ENCODE measurements at regions not wholly inside any gene's neighbourhood (a gene's known extent, or its start where the extent isn't known, plus 50 kb on each side); places are given as distances from the start of the nearest gene placed in this dataset.

DNA sequence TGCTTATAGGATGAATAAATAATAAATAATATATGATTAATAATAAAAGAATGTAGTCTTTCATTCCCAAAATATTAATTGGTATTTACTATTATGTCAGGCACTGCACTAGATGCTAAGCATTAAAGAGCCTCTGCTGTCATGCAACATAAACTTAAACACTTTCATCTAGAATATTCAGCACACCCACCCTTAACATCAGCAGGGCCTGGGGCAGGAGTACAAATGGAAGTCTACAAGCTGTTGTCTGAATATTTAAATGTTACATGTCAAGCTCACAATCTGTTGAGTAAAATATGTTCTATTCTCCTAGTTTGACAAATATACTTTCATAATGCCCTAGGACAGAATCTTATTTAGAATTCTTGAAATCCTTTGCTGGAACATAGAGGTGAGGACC, 395.1 kb downstream of the EPM2A start:
- no peak for DNase-seq

DNA sequence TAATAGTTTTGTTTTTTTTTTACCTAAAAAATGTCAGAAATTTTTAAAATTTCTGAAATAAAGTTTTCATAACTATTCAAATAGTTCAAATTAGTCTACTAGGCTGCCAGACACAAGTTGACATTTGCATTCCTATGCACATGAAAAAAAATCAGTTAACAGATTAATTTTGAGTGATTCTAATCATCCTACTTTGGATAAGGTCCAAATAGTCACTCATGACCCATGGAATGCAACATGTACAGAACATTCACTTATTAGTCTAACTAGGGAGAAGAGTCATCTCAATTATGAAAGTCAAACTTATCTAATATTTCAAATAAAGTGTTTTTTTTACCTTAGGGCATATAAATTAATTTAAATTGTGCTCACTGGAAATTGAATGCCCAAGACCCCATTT, 390.2 kb downstream of the EPM2A start:
- no peak for DNase-seq

DNA sequence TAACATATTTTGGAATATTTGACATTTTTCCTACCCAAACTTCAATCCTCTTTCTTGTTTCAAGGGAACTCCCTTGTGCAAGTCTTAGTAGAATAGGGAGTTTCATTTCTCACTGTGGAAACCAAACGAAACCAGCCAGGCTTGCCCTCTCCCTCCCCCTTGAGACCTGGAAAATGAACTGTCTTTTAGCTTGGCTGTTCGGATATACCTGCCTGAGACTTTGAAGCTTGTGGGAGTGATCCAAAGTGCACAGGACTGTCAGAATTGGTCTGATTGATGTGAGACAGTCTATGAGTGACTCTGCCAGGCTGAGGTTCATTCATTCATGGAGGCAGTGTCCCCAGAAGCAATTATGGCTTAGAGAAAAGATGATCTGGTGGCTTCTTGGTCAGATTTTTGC, 388.1 kb downstream of the EPM2A start:
- DNase-seq = no peak

DNA sequence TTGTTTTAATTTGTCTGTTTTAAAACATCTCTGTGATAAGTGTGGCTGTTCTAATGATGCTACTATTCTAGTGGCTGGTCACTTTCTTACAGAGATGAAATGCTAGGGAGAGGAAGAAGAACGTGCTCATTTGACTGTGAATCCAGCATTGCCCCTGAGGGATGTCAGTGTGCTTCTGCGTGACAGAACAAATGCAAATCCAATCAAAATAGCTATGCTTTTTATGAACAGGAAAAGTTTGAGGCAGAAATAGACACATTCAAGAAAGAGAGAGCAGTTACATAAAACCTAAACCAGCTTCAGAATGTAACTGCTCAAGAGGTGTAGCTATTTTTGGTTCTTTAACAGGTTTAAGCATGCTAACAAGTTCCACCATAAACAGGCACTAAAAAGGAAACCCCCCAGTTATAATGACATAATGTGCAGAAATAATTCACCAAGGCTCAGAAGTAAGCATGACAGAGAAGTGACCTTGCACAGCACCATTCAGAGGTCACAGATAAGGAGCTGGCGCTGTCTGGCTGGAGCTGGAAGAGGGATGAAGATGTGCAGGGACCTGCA, 385.3 kb downstream of the EPM2A start:
- no peak for DNase-seq

DNA sequence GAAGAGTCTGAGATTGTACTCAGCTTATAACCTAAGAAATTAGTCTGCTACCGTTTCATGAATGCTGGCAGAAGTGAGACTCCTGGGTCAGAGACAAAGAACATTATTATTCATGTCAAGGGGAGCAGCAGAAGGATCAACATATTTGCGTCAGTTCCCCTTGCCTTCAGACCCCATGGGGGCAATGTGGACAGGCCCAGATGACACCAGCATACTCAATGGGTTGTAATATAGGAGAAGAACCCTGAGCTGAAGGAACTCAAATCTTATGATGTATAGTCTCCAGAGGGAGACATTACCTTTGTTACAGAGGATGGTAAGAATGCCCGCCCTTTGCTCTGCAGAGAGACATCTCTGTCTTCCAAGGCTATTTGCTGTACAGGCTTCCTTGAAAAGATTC, 384.4 kb downstream of the EPM2A start:
- no peak for DNase-seq

DNA sequence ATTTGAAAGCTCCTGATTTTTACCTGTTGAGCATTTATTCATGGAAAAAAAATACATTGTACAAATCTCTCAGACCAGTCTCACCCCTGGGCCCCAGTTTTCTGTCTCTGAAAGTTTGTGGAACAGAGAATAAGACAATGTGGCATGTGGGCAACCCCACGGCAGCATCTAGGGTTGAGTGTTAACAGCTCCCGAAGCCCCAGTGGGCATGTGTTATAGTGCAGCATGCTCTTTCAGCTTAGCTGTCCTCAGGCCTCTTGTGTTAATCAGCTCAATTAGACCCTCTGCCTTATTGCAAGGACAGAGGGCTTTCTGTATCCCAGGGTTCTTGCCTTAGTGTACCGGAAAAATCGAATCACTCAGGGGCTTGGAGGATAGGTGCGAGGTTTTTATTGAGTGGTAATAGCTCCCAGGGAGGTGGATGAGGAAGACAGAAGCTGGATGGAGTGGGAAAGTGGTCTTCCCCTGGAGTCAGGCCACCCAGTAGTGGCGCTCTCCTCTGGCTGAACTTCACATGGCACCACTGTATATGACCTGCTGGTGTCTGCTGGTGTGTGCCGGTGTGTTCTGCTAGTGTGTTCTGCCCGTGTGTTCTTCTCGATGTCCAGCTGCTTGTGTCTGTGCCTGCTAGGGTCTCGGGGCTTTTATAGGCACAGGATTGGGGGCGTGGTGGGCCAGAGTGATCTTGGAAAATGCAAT, 382.8 kb downstream of the EPM2A start:
- no peak for DNase-seq

DNA sequence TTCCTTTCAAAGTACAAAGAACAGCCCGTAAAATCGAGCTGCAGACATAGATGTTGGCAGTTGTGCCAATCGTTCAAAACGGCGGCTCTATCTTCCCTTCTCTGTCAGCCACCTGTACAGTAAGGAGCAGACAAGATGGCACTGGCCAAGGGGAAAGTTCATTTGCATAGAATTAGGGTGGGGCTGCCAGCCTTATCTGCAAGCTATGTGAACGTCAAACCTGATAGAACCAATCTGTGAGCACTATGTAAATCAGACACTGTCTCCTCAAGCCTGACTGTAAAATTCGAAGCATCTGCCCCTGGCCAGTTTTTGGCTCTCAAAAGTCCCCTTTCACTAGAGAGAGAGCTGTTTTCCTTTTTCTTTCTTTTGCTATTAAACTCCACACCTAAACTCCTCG, 374.5 kb downstream of the EPM2A start:
- no peak for DNase-seq

DNA sequence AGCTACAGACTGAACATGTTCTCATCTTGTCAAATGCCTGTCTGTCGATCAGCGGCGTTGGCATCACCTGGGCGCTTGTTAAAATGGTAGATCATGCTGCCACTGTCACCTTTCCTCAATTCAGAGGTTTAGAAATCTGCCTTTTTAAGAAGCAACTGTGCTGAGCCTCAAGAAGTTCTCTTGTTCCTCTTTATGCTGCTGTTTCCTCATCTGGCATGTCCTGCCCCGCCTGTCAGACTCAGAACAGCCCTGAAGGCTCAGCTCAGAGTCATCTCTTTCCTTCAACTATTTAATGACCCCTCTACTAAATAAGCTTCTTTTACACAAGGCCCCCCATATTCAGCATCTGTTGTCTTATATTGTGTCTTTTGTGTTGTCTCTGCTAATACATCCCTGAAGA, 368.2 kb downstream of the EPM2A start:
- DNase-seq = no peak

DNA sequence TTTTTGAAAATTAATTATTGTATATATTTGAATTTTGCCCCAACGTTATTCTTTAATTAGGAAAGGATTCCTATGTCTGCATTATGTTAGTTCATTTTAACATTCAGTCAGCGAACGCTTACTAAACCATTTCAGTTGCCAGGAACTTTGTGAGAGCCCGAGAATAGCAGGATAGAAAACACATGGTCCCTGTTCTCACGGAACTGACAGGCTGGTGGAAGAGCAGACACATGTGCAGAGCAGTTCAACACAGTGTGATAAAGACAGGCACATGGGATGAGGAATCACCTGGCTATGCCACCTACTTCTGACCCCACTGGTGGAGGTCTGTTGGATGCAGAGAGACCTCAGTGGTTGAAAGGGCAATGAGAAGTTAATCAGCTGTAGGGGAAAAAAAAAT, 367.2 kb downstream of the EPM2A start:
- peak; percentile 23 for DNase-seq

DNA sequence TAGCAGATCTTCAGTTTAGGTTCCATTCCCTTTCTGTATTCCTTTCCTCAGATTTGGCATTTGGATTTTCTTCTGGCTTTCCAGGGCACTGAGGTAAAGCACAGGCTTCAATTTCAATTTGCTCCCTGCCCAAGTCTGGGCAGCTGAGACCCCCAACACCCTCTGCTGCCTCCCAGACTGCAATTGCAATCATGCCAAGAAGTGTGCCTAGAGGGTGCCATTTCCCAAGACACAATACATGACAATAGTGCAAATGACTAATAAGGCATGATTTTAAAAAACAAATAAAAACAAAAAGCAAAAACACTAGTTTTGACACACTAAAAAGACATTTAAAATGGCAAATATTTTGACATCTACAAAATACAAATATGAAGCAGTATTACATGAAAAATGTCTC, 364.8 kb downstream of the EPM2A start:
- DNase-seq = no peak

DNA sequence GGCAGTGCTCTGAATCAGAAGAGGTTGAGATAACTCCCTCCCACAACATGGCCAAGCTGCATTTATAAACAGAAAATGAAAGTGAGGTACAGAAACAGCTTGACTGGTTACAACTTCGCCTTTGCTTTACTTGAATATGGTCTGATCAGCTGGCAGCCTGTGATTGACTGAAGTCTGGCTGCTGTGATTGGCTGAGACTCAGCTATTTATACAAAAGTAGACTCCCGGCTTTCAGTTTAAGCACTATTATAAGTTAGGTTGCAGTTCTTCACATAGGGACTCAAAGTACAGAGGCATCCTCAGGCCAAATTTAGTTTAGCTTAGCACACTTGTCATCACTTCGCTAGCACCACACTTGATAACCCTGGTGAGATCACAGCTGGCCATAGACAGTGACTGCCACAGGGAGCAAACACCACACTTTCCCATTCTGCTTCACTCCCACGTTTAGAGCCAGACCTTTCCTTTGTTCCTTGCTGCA, 362.6 kb downstream of the EPM2A start:
- peak; percentile 46 for DNase-seq

DNA sequence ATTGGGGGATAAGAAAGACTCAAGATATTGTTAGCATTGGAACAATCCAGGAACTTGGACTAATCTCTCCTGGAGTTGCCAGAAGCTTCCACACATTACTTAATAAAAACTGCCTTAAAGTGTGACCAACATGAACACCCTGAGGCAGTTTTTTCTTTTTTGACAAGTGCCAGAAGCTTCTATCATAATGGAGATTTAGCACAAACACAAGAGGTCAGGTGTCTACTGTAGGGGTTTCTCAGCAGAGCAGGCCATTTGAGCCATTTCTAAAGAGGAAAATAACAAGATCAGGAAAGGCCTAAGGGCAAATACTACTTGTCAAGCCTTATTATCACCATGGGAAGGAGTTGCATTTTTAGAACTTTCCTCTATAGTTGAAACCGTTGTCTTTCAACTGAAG, 361.5 kb downstream of the EPM2A start:
- no peak for DNase-seq

DNA sequence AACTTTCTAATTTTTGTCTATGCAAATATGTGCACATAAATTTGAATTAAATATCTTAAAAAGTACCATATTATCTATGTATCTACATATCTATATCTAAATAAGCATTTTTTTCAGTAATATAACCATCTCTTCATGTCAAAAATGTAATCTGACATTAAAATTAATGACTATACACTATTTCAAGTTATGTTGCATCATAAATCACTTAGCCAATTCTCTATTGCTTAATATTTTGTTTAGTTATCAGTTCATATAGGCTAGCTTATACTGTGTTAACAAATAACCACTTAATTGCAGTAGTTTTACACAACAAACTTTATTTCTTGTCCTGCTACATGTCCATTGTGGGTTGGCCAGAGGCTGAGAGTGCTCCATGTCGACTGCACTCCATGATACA, 360.8 kb downstream of the EPM2A start:
- DNase-seq = no peak

DNA sequence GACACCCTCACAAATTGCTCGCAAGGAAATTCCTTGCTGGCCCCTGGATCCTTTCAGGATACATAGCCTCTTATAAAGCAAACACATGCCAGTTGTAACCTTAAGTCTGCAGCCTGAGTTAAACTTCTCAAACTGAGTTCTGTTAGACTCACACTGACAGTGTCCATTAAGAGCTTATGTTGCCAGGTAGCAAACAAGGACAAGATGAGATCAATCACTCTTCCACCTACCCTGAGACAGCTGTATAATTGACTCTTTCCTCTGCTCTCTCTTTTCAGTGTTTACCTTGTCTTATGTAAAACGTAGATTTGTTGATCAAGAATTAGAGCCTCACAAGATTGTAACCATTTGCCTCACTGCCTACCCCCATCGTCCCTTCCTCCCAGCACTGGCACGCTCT, 359.8 kb downstream of the EPM2A start:
- no peak for DNase-seq

DNA sequence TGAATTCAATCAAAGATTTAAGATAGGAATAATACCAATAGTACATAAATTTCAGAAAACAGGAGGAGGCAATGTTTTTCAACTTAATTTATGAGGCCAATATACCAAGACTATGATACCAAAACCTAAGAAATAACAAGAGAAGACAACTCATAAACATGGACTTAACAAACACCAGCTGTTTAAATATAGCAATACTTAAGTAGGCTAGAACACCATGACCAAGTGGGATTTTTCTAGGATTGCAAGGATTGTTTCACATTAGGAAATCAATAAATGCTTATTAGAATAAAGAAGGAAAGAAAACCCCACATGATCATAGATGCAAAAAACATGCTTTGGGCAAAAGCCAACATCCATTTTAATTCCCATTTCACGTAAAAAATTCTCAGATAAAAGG, 355.1 kb downstream of the EPM2A start:
- no peak for DNase-seq

DNA sequence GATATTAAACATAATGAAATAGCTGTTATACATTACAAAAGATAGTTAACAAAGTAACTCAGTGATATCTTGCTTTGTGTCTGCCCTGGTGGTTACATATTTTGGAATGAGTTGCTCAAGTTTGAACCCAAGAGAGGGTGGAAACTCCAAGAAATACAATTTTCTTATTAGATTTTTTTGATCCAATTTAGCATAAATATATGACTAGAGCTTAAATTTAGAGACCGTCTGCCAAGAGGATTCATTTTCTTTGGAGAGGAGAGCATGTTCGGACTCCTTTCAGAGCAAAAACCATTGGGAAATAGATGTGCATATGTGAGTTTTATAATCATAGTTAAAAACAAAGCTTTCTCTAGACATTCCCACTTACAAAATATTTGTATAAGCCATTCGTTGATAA, 353.4 kb downstream of the EPM2A start:
- no peak for DNase-seq

DNA sequence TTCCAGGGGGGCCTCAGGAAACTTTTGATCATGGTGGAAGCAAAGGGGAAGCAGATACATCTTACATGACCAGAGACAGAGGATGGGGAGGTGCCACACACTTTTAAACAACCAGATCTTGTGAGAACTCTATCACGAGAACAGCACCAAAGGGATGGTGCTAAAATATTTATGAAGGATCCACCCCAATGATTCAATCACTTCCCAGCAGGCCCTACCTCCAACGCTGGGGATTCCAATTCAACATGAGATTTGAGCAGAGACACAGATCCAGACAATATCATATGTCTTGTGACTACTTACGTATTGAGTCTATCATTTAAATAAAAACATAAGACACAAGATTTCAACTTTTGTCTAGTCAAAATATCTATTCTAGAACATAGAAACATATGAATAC, 351.9 kb downstream of the EPM2A start:
- DNase-seq = no peak

DNA sequence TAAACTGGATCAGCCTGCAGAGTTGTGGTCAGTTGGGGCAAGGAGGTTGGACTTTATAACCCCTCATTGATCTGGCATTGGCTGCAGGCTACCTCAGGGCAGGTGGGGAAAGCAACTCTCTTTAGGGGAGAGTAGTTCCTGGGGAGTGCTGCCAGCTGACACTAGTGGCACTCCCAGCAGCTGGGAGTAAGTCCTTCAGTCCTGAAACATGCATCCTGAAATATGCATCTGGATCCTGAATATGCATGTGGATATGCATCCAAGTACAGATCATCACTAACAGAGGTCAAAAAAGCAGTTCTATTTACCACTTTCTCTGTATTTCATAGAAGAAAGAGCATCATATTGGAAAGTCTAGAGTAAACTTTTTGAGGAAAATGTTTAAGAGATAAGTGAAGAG, 350.8 kb downstream of the EPM2A start:
- DNase-seq = no peak

DNA sequence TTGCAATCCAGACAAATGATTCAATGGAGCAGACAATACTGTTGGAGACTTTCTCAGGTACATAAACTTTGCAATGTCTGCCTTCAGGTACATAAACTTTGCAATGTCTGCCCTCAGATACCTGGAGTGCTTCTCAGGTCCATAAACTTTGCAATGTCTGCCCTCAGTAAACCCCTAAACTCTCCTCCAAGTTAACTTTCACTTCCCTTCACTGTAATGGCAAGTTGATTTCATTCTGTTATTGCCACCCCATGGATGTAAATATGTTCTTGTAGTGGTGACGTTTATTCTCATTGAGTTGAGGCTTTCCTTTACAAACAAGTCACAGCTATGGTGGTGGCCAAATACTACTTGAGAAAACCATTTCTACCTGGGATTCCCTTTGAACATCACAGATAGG, 338.8 kb downstream of the EPM2A start:
- no peak for DNase-seq

DNA sequence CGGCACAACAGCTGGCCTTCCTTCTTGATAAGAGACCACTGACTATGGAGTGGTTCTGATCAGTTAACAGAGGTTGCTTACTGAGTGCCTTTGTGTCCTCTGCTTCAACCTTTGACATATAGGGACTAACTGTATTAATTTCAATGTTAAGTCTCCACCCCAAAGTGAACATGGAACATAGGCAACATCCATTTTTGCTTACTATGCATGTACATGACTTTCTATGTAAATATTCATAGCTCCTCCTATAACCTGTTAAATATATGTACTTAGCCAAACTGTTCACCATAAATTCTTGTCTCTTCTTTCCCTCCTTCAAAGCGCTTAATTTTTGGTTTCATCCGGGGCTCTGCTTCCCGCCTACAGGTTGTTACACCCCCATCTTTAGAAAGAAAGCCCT, 334.8 kb downstream of the EPM2A start:
- DNase-seq = no peak

DNA sequence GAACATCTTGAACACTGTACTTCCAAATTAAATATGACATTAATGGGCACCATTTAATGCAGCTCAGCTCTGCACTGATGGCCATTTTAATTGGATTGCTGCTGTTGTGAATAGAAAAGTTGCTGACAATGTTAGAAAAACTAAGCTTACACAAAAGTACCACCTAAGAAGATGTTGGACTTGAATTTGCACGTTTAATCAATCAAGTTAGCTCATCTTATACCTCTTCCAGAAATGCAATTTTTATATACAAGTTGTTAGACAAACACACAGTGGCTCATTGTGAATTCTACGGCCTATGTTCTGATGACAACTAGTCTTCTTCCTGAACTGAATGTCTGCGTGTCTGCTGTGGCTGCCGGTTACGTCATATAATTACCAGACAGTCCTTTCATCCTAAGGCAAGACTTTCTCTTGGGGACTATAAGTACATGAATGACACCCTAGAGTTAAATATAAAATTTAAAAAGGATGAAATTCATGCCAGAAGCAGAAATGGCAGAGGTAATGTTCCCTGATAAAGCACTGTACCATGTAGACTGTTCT, 330.2 kb downstream of the EPM2A start:
- DNase-seq = no peak

DNA sequence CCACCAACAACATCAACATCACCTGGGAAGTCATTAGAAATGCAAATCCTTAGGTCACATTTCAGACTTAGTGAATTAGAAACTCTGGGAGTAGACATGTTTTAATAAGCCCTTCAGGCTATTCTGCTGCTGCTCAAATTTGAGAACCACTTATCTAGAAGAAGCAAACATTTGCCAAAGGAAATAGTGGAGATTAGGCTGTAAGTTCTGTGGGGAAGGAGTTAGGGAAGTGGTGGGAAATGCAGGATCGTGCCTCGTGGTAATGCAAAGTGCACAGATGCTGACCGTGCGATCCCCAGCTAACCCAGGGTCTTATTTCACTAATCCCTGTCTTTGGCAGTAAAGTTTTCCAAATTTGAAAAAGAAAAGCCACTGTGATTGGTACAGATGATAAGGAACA, 328.5 kb downstream of the EPM2A start:
- DNase-seq = no peak

DNA sequence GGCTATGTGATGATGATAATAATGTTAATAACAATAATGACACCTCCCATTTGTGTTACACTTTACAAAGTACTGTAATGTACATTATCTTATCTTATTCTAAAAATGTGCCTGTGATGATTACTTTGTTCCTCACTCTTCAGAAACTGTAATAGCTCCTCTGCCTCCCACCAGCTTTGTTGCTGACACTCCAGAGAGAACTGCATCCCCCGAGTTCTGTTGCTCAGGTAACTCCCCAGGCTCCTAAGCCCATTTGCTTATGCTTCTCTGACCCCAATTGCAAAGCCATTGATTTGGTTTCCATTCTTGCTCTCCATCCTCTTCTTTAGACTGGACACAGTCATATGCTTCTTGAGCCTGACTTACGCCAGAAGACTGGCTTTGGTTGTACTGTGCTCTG, 319.7 kb downstream of the EPM2A start:
- no peak for DNase-seq

DNA sequence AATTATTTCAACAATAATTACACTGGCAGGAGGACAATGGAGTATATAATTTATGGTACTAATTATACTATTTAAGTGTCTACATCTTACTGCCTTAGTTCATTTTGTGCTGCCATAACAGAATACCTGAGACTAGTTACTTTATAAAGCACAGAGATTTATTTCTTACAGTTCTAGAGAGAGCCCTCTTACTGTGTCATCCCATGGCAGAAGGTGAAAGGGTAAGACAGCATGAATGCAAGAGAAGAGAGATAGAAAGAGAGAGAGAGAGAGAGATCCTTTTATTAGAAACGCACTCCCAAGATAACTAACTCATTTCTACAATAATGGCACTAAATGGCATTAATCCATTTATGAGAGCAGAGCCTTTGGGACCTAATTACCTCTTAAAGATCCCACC, 314.7 kb downstream of the EPM2A start:
- no peak for DNase-seq
